ENCODE measurements at regions not wholly inside any gene's neighbourhood (a gene's known extent, or its start where the extent isn't known, plus 50 kb on each side); places are given as distances from the start of the nearest gene placed in this dataset.

- no peaks in the 10 kb centered on the region for H3K4me1 Mint-ChIP-seq
- DNase-seq (no peak), ATAC-seq (ENCODE audit: low read depth) (no peak)
- H3K4me2 ChIP-seq (replicated peaks; ENCODE audit: low read depth, low read length, poor library complexity, severe bottlenecking), result no peak overlapping the region
- H3K4me3 Mint-ChIP-seq, result no peak overlapping the region
- H4K20me1 ChIP-seq (ENCODE audit: control insufficient read depth, insufficient read depth, low read length, poor library complexity, severe bottlenecking), result no peaks in the 10 kb centered on the region
- H3K79me2 ChIP-seq (ENCODE audit: control insufficient read depth, insufficient read depth, low read length), result no peaks in the 10 kb centered on the region
- intact Hi-C loops (cut with micrococcal nuclease), result no loop called here
- ChIA-PET POLR2A (no interaction called here), CTCF (no interaction called here)
- H3K9me3 ChIP-seq (ENCODE audit: control extremely low read depth in 1 of 3, control insufficient read depth in 2 of 3, insufficient read depth in 1 of 3, low read length in 2 of 3), result peaks cover 0 to 3% (median 0%) of the 10 kb centered on the region in 3 donors
- no peaks in the 10 kb centered on the region for H3K36me3 ChIP-seq (replicated peaks in 1 of 2; ENCODE audit: control extremely low read depth in 1 of 2, control insufficient read depth in 1 of 2, extremely low read depth in 1 of 2, insufficient read depth in 2 of 2, low read length in 1 of 2)
- H2AFZ ChIP-seq (ENCODE audit: insufficient read depth, low read depth, low read length, poor library complexity, severe bottlenecking), result no peak overlapping the region
- H3K27ac ChIP-seq (ENCODE audit: low read length in 2 of 2), result no peak overlapping the region
- H3K4me1 ChIP-seq (ENCODE audit: control insufficient read depth in 2 of 2, insufficient read depth in 2 of 2, low read length in 2 of 2), result no peaks in the 10 kb centered on the region
- no peak for TF ChIP-seq CTCF (IDR thresholded peaks at IDR 0.05)
- no peak for TF ChIP-seq EZH2 (IDR thresholded peaks at IDR 0.05; ENCODE audit: borderline replicate concordance, insufficient read depth, low read depth, low read length, poor library complexity, severe bottlenecking)
- no peak overlapping the region for H3K27ac Mint-ChIP-seq
- H3K27me3 Mint-ChIP-seq, result no peaks in the 10 kb centered on the region
- no peak overlapping the region for H3K4me3 ChIP-seq (ENCODE audit: control extremely low read depth in 1 of 5, extremely low read depth in 1 of 5, insufficient read depth in 1 of 5, low read depth in 2 of 5, low read length in 4 of 5)
- peaks cover 2% of the 10 kb centered on the region for H3K9me3 Mint-ChIP-seq (ENCODE audit: insufficient read depth)
- no peaks in the 10 kb centered on the region for H3K27me3 ChIP-seq (replicated peaks in 1 of 4; ENCODE audit: control extremely low read depth in 1 of 4, control insufficient read depth in 3 of 4, insufficient read depth in 4 of 4, low read length in 3 of 4)
- no peak overlapping the region for H3K9ac ChIP-seq (ENCODE audit: low read length)
These were observed 762.5 kb downstream of the SORCS1 start for GRCh38 chr10:106401967-106402366.

- no peak for ATAC-seq (ENCODE audit: low read depth)
- TF ChIP-seq EZH2 (IDR thresholded peaks at IDR 0.05; ENCODE audit: borderline replicate concordance, insufficient read depth, low read depth, low read length, poor library complexity, severe bottlenecking) (no peak), CTCF (IDR thresholded peaks at IDR 0.05) (no peak)
- Mint-ChIP-seq H3K9me3 (ENCODE audit: insufficient read depth) (peaks cover 2% of the 10 kb centered on the region), H3K27me3 (no peaks in the 10 kb centered on the region), H3K4me1 (no peaks in the 10 kb centered on the region), H3K27ac (no peak overlapping the region), H3K4me3 (no peak overlapping the region)
- Histone ChIP-seq H3K79me2 (ENCODE audit: control insufficient read depth, insufficient read depth, low read length) (no peaks in the 10 kb centered on the region), H4K20me1 (ENCODE audit: control insufficient read depth, insufficient read depth, low read length, poor library complexity, severe bottlenecking) (no peaks in the 10 kb centered on the region), H3K27me3 (replicated peaks in 1 of 4; ENCODE audit: control extremely low read depth in 1 of 4, control insufficient read depth in 3 of 4, insufficient read depth in 4 of 4, low read length in 3 of 4) (no peaks in the 10 kb centered on the region), H3K9ac (ENCODE audit: low read length) (no peak overlapping the region), H3K9me3 (ENCODE audit: control extremely low read depth in 1 of 3, control insufficient read depth in 2 of 3, insufficient read depth in 1 of 3, low read length in 2 of 3) (peaks cover 0 to 3% (median 0%) of the 10 kb centered on the region in 3 donors), H3K4me2 (replicated peaks; ENCODE audit: low read depth, low read length, poor library complexity, severe bottlenecking) (no peak overlapping the region), H3K4me1 (ENCODE audit: control insufficient read depth in 2 of 2, insufficient read depth in 2 of 2, low read length in 2 of 2) (no peaks in the 10 kb centered on the region), H3K4me3 (ENCODE audit: control extremely low read depth in 1 of 5, extremely low read depth in 1 of 5, insufficient read depth in 1 of 5, low read depth in 2 of 5, low read length in 4 of 5) (no peak overlapping the region), H2AFZ (ENCODE audit: insufficient read depth, low read depth, low read length, poor library complexity, severe bottlenecking) (no peak overlapping the region), H3K36me3 (replicated peaks in 1 of 2; ENCODE audit: control extremely low read depth in 1 of 2, control insufficient read depth in 1 of 2, extremely low read depth in 1 of 2, insufficient read depth in 2 of 2, low read length in 1 of 2) (no peaks in the 10 kb centered on the region), H3K27ac (ENCODE audit: low read length in 2 of 2) (no peak overlapping the region)
- CTCF ChIA-PET, result no interaction called here
- no peak for DNase-seq
- POLR2A ChIA-PET, result no interaction called here
- intact Hi-C loops (cut with micrococcal nuclease), result no loop called here
These were observed 763.3 kb downstream of the SORCS1 start for GRCh38 chr10:106401161-106401560.

Data from B cell (primary cell).